HG03575 (cell line): ENCODE measurements at regions not wholly inside any gene's neighbourhood (a gene's known extent, or its start where the extent isn't known, plus 50 kb on each side); places are given as distances from the start of the nearest gene placed in this dataset.

Experiments used
- ATAC-seq: cut with Tn5 transposase; IDR thresholded peaks from one replicate; pipeline ENCODE4 v1.9.1; 2021; ENCODE audit not compliant: unreplicated experiment, insufficient number of reproducible peaks, low FRiP score; ENCODE audit errors: extremely low read depth

GRCh38 chr15:97790180-97790579, 170.3 kb upstream of the ARRDC4 start:
- ATAC-seq = no peak

GRCh38 chr15:97791824-97792792, 168.4 kb upstream of the ARRDC4 start:
- no peak for ATAC-seq

- ATAC-seq = no peak
These were observed 155.6 kb upstream of the ARRDC4 start for GRCh38 chr15:97804950-97805349.

- no peak for ATAC-seq
These were observed 153.7 kb upstream of the ARRDC4 start for GRCh38 chr15:97806766-97807165.

- no peak for ATAC-seq
These were observed 144.7 kb upstream of the ARRDC4 start for GRCh38 chr15:97815835-97816234.

- no peak for ATAC-seq
These were observed 143.1 kb upstream of the ARRDC4 start for GRCh38 chr15:97817276-97817890.

GRCh38 chr15:97836003-97836402, 124.5 kb upstream of the ARRDC4 start:
- ATAC-seq = no peak

GRCh38 chr15:97837896-97838295, 122.6 kb upstream of the ARRDC4 start:
- no peak for ATAC-seq

- no peak for ATAC-seq
These were observed 121.8 kb upstream of the ARRDC4 start for GRCh38 chr15:97838606-97839210.

GRCh38 chr15:97840501-97840900, 120.0 kb upstream of the ARRDC4 start:
- ATAC-seq = no peak

- ATAC-seq = no peak
These were observed 118.9 kb upstream of the ARRDC4 start for GRCh38 chr15:97841558-97841957.

GRCh38 chr15:97849183-97849582, 111.3 kb upstream of the ARRDC4 start:
- no peak for ATAC-seq

GRCh38 chr15:97858296-97858695, 102.2 kb upstream of the ARRDC4 start:
- no peak for ATAC-seq

GRCh38 chr15:97861529-97862260, 98.8 kb upstream of the ARRDC4 start:
- no peak for ATAC-seq

- ATAC-seq = no peak
These were observed 93.5 kb upstream of the ARRDC4 start for GRCh38 chr15:97866959-97867358.

GRCh38 chr15:97867870-97868269, 92.6 kb upstream of the ARRDC4 start:
- ATAC-seq = no peak

- no peak for ATAC-seq
These were observed 91.5 kb upstream of the ARRDC4 start for GRCh38 chr15:97868981-97869380.

GRCh38 chr15:97870771-97871170, 89.7 kb upstream of the ARRDC4 start:
- ATAC-seq = no peak

- ATAC-seq = no peak
These were observed 86.4 kb upstream of the ARRDC4 start for GRCh38 chr15:97874139-97874538.
